Stomach (tissue), 4 donors: ENCODE measurements at regions not wholly inside any gene's neighbourhood (a gene's known extent, or its start where the extent isn't known, plus 50 kb on each side); places are given as distances from the start of the nearest gene placed in this dataset.

ENCODE experiments used
- POLR2A ChIP-seq, 4 donors: fragments of 450-650 bp; IDR thresholded peaks; one replicate each; pipeline ENCODE4 v1.6.1; 2016; ENCODE audit warnings: antibody characterized with exemption in 4 of 4, control low read depth in 2 of 4, mild to moderate bottlenecking in 1 of 4, moderate library complexity in 1 of 4
- POLR2AphosphoS5 ChIP-seq, 3 donors: sonication (generic); formaldehyde crosslinking; IDR thresholded peaks; one replicate each; pipeline ENCODE4 v1.6.1; 2016; ENCODE audit warnings: antibody characterized with exemption in 3 of 3
- TF ChIP-seq, protein P1 (sequence below), 7 experiments: fragments of 450-650 bp in 4 of 7; fragments of 200-600 bp in 3 of 7; sonication (generic) in 3 of 7; IDR thresholded peaks; one replicate each; pipeline ENCODE4 v1.5.1; 2016 to 2019; ENCODE audit warnings: antibody characterized with exemption in 7 of 7, control low read depth in 2 of 7, mild to moderate bottlenecking in 1 of 7

DNA sequence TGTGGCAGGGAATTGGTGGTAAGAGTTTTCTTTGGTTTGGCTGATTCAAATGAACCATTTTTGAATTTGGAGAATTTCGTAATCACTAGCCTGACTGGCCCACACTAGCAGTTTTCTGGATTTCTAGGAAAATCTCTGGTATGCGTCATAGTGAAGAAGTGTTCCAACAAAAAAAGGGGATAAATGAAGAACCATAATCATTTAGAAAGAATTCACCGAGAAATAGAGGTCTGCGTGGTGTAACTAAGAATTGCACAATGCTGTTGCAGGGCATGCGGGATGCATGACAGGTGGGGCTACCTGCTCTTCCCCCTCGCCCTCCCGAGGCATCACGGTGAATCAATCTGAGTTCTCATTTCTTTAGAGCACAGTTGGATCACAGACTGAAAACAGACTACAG lies 232.3 kb upstream of the PAPPA start:
- TF ChIP-seq POLR2AphosphoS5 (IDR thresholded peaks at IDR 0.05) (no peak), POLR2A (IDR thresholded peaks at IDR 0.05) (no peak)
- TF ChIP-seq, protein P1, sequence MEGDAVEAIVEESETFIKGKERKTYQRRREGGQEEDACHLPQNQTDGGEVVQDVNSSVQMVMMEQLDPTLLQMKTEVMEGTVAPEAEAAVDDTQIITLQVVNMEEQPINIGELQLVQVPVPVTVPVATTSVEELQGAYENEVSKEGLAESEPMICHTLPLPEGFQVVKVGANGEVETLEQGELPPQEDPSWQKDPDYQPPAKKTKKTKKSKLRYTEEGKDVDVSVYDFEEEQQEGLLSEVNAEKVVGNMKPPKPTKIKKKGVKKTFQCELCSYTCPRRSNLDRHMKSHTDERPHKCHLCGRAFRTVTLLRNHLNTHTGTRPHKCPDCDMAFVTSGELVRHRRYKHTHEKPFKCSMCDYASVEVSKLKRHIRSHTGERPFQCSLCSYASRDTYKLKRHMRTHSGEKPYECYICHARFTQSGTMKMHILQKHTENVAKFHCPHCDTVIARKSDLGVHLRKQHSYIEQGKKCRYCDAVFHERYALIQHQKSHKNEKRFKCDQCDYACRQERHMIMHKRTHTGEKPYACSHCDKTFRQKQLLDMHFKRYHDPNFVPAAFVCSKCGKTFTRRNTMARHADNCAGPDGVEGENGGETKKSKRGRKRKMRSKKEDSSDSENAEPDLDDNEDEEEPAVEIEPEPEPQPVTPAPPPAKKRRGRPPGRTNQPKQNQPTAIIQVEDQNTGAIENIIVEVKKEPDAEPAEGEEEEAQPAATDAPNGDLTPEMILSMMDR (IDR thresholded peaks at IDR 0.05), result no peak
